Heart left ventricle (tissue), 13 donors: ENCODE measurements at regions not wholly inside any gene's neighbourhood (a gene's known extent, or its start where the extent isn't known, plus 50 kb on each side); places are given as distances from the start of the nearest gene placed in this dataset.

ENCODE experiments used
- CTCF ChIP-seq, 12 donors: fragments of 200-600 bp; sonication (generic) in 4 of 12; IDR thresholded peaks; one replicate each; pipeline versions ENCODE4 v1.5.0 to v1.8.0; 2018 to 2022; ENCODE audit warnings: antibody characterized with exemption in 12 of 12, mild to moderate bottlenecking in 5 of 12
- POLR2A ChIP-seq, 2 donors: fragments of 450-650 bp; IDR thresholded peaks; one replicate each; pipeline ENCODE4 v1.6.1; 2017; ENCODE audit warnings: antibody characterized with exemption in 2 of 2, mild to moderate bottlenecking in 2 of 2, moderate library complexity in 2 of 2
- donor health status: ischemic (EF 13 %, LVEDD 7.1; RV severe dilation, severe dysfunction).
- donor health status: DM: no; HTN: yes; CAD: no.
- donor health status: DM: no; HTN: no; CAD: no.
- donor health status: ischemic (EF 25% LVEDD 6.9; RV normal size, moderate dysfunction).
- donor health status: ischemic (EF 25% LVEDD 5.7; RV mildly dilated, moderate dysfunction).
- donor health status: ischemic (EF 35%, LVEDD 5.7; RV mildly dilated, moderate dysfunction).
- donor health status: nonischemic (EF 11% LVEDD 7.7; RV severe dilation, severe dysfunction).
- donor health status: DM: yes; HTN: yes; CAD: no.
- donor health status: PGD.
- donor health status: ischemic (EF 29% LVEDD 5.4; RV normal size, mild dysfunction).
- donor health status: nonischemic (EF 23%, LVEDD 6.1; RV moderate dilation, normal function).

GRCh38 chr2:38202713-38203445 is 126.9 kb upstream of the CYP1B1 start:
- no peak for TF ChIP-seq CTCF (IDR thresholded peaks at IDR 0.05)
- TF ChIP-seq POLR2A (IDR thresholded peaks at IDR 0.05), result no peak
